K562 (cell line): ENCODE measurements at regions not wholly inside any gene's neighbourhood (a gene's known extent, or its start where the extent isn't known, plus 50 kb on each side); places are given as distances from the start of the nearest gene placed in this dataset.

Source experiments
- ATAC-seq: fragments of 200-7000 bp; cut with Tn5 transposase; 3 replicates; pipeline ENCODE4 v1.9.1; 2020; ENCODE audit warnings: moderate library complexity
- BruUV-seq: library from RNA; stranded (reverse); fragments of 400-500 nt; replicated peaks from 2 replicates; lab custom pipeline; 2021; lab: Mats Ljungman, UMichigan
- CTCF ChIA-PET: fragments of 300-600 bp; formaldehyde crosslinking; extraction: SDS; loops from one replicate; lab custom pipeline; 2021; ENCODE audit warnings: low intra/inter-chr PET ratio; lab: Yijun Ruan, JAX
- POLR2A ChIA-PET: fragments of 300-600, 350-650 bp; sonication (Branson Sonifier 250); formaldehyde crosslinking; extraction: SDS; loops from one replicate; lab custom pipeline; 2021; ENCODE audit warnings: antibody characterized with exemption, inconsistent platforms; lab: Yijun Ruan, JAX
- DNase-seq, 4 experiments: peaks; one replicate each; pipeline versions ENCODE4 v3.0.0 to v3.0.0-alpha.2; 2011 to 2018; ENCODE audit warnings: low spot score in 3 of 4, mixed read lengths in 3 of 4; ENCODE audit errors: extremely low read depth in 1 of 4
- FAIRE-seq: peaks from 2 replicates; lab custom pipeline; 2011; peaks lifted over from hg19 to GRCh38; lab: Jason Lieb, UNC
- H2AFZ ChIP-seq: 2 replicates; pipeline ENCODE4 v1.6.0; 2011; ENCODE audit warnings: low read depth, low read length, control low read depth, inconsistent platforms
- H3K27ac ChIP-seq: fragments of 200-600 bp; 3 replicates; pipeline ENCODE4 v1.8.0; 2011; ENCODE audit warnings: low read depth, mild to moderate bottlenecking, control low read depth, inconsistent platforms, low read length, moderate library complexity, mixed read lengths; ENCODE audit errors: extremely low read depth
- H3K27me3 ChIP-seq, 2 experiments: fragments of 300-600 bp in 1 of 2; 2 replicates in 1 of 2; 3 replicates in 1 of 2; pipeline versions ENCODE4 v1.6.0 to v1.8.0; 2011; ENCODE audit warnings: inconsistent platforms in 2 of 2, low read length in 2 of 2, mild to moderate bottlenecking in 1 of 2, mixed read lengths in 1 of 2, moderate library complexity in 1 of 2; ENCODE audit not compliant: control insufficient read depth in 2 of 2, insufficient read depth in 2 of 2
- H3K36me3 ChIP-seq: fragments of 300-600 bp; 3 replicates; pipeline ENCODE4 v1.8.0; 2011; ENCODE audit warnings: mild to moderate bottlenecking, low read length, inconsistent platforms; ENCODE audit not compliant: control insufficient read depth, insufficient read depth
- H3K4me1 ChIP-seq, 2 experiments: fragments of 200-600 bp in 1 of 2; replicated peaks in 1 of 2; 2 replicates in 1 of 2; 3 replicates in 1 of 2; pipeline versions ENCODE4 v1.5.1 to v1.8.0; 2011; ENCODE audit warnings: inconsistent platforms in 2 of 2, low read length in 2 of 2, mild to moderate bottlenecking in 1 of 2, mixed read lengths in 1 of 2, moderate library complexity in 1 of 2; ENCODE audit not compliant: control insufficient read depth in 2 of 2, insufficient read depth in 2 of 2
- H3K4me2 ChIP-seq: 2 replicates; pipeline ENCODE4 v1.6.1; 2011; ENCODE audit warnings: low read length, control low read depth, inconsistent platforms, mixed read lengths; ENCODE audit not compliant: insufficient read depth
- H3K4me3 ChIP-seq: fragments of 200-600 bp; sonication (generic), shearing (Covaris generic); 2 replicates; pipeline ENCODE4 v1.5.1; 2016; ENCODE audit warnings: control low read depth, inconsistent platforms
- H3K79me2 ChIP-seq: fragments of 200-600 bp; 3 replicates; pipeline ENCODE4 v1.8.0; 2011; ENCODE audit warnings: low read length, inconsistent platforms; ENCODE audit not compliant: control insufficient read depth, insufficient read depth
- H3K9ac ChIP-seq, 2 experiments: 2 replicates each; pipeline versions ENCODE4 v1.6.0 to v1.6.1; 2011; ENCODE audit warnings: low read depth in 2 of 2, low read length in 2 of 2, control low read depth in 1 of 2, inconsistent platforms in 1 of 2, mild to moderate bottlenecking in 1 of 2, mixed read lengths in 1 of 2; ENCODE audit not compliant: insufficient read depth in 1 of 2
- H3K9me1 ChIP-seq: one replicate; pipeline ENCODE4 v1.6.0; 2011; ENCODE audit warnings: inconsistent platforms, mild to moderate bottlenecking, low read length, moderate library complexity; ENCODE audit not compliant: control insufficient read depth, insufficient read depth
- H3K9me3 ChIP-seq: replicated peaks from 2 replicates; pipeline ENCODE4 v1.5.1; 2011; ENCODE audit warnings: low read depth, low read length, inconsistent platforms; ENCODE audit not compliant: control insufficient read depth, insufficient read depth
- H4K20me1 ChIP-seq: replicated peaks from 2 replicates; pipeline ENCODE4 v1.6.1; 2011; ENCODE audit warnings: low read length, inconsistent platforms, mixed read lengths; ENCODE audit not compliant: control insufficient read depth, insufficient read depth
- EGR1 ChIP-seq: fragments of 450-650 bp; conservative IDR thresholded peaks from 2 replicates; pipeline ENCODE4 v1.6.1; 2017; ENCODE audit warnings: mild to moderate bottlenecking
- HES1 ChIP-seq: fragments of 450-650 bp; IDR thresholded peaks from 2 replicates; pipeline ENCODE4 v1.6.1; 2016; ENCODE audit warnings: low read depth, mild to moderate bottlenecking, moderate library complexity
- L3MBTL2 ChIP-seq: fragments of 450-650 bp; IDR thresholded peaks from 2 replicates; pipeline ENCODE4 v1.6.1; 2016; ENCODE audit warnings: mild to moderate bottlenecking, moderate library complexity
- LCOR ChIP-seq: sonication (generic); formaldehyde crosslinking; IDR thresholded peaks from 2 replicates; pipeline ENCODE4 v1.8.0; 2022; ENCODE audit warnings: mild to moderate bottlenecking, missing genetic modification reagents
- MTA3 ChIP-seq: fragments of 450-650 bp; formaldehyde crosslinking; IDR thresholded peaks from 2 replicates; pipeline ENCODE4 v1.6.1; 2017; ENCODE audit warnings: mild to moderate bottlenecking, borderline replicate concordance
- PML ChIP-seq: IDR thresholded peaks from 2 replicates; pipeline ENCODE4 v1.6.1; 2012; ENCODE audit warnings: low read length, inconsistent platforms
- RB1 ChIP-seq: fragments of 450-650 bp; IDR thresholded peaks from 2 replicates; pipeline ENCODE4 v1.6.1; 2017; ENCODE audit warnings: low read depth, mild to moderate bottlenecking
- RUNX1 ChIP-seq: sonication (generic); IDR thresholded peaks from 2 replicates; pipeline ENCODE4 v1.6.1; 2016; ENCODE audit warnings: antibody characterized with exemption, low read depth
- SFPQ ChIP-seq: fragments of 200-400 bp; formaldehyde crosslinking; IDR thresholded peaks from 2 replicates; pipeline ENCODE4 v1.6.1; 2017; ENCODE audit warnings: mild to moderate bottlenecking, low read depth, low read length, moderate library complexity
- ZBTB17 ChIP-seq: fragments of 450-650 bp; formaldehyde crosslinking; IDR thresholded peaks from 2 replicates; pipeline ENCODE4 v1.4.0; 2020; ENCODE audit warnings: mild to moderate bottlenecking
- ZFP36 ChIP-seq: fragments of 150-350 bp; IDR thresholded peaks from 2 replicates; pipeline ENCODE4 v1.6.1; 2018; ENCODE audit warnings: low read length, low read depth; ENCODE audit not compliant: partially characterized antibody
- ZNF274 ChIP-seq: IDR thresholded peaks from 2 replicates; pipeline ENCODE4 v1.6.1; 2011; ENCODE audit warnings: low read depth, mild to moderate bottlenecking, low read length, moderate library complexity, borderline replicate concordance
- ZNF717 ChIP-seq: fragments of 250-450 bp; sonication (Bioruptor Pico); IDR thresholded peaks from 2 replicates; pipeline ENCODE4 v1.5.0; 2021
- ZNF740 ChIP-seq, 3 experiments: fragments of 200-800 bp in 1 of 3; sonication (Bioruptor generic) in 1 of 3; sonication (generic) in 1 of 3; formaldehyde crosslinking in 1 of 3; IDR thresholded peaks; 2 replicates each; pipeline versions ENCODE4 v1.6.1 to v1.8.0; 2016 to 2022; ENCODE audit warnings: mild to moderate bottlenecking in 2 of 3, missing compliant biosample characterization in 2 of 3, missing genetic modification characterization in 2 of 3, missing genetic modification reagents in 1 of 3
- WGBS: fragments of 100-300 bp; shearing (Covaris generic); methylation state at CpG from one replicate; pipeline ENCODE4 v1.1.6; 2016; ENCODE audit warnings: low coverage, mixed read lengths; ENCODE audit not compliant: insufficient coverage; ENCODE audit errors: missing lambda C conversion rate; 5-methylcytosine and 5-hydroxymethylcytosine counted together
- in situ Hi-C: fragments of 300-500 bp; cut with MboI; formaldehyde crosslinking; loops from 4 replicates; pipeline ENCODE4 v1.15.0; 2018; ENCODE audit warnings: inconsistent platforms, mixed read lengths
- intact Hi-C: fragments of 100-400 bp; cut with micrococcal nuclease; formaldehyde crosslinking; loops from 2 replicates; pipeline ENCODE4 v1.14.2; 2022

GRCh38 chr2:205937211-205937610, 148.8 kb downstream of the INO80D start:
- DNase-seq (no peak), ATAC-seq (no peak), FAIRE-seq (no peak)
- Histone ChIP-seq H3K27me3 (peaks cover 0 to 22% of the 10 kb centered on the region in 2 experiments; a peak in 2 of 5 replicates), H2AFZ (no peak overlapping the region), H3K9ac (no peak overlapping the region), H3K4me3 (no peak overlapping the region), H3K9me3 (no peaks in the 10 kb centered on the region), H3K79me2 (no peaks in the 10 kb centered on the region), H3K4me1 (no peaks in the 10 kb centered on the region; a peak in 1 of 5 replicates), H3K27ac (no peak overlapping the region), H4K20me1 (no peaks in the 10 kb centered on the region), H3K4me2 (no peak overlapping the region), H3K9me1 (no peaks in the 10 kb centered on the region), H3K36me3 (no peaks in the 10 kb centered on the region)
- in situ Hi-C loops (loop anchor here (25.0 kb wide), 1 partner anchor 1625 kb away; no protein-coding TSS in a partner anchor), intact Hi-C loops (no loop called here)
- WGBS: 0% methylated on average over 1 of the region's 1 CpG
- no peak for TF ChIP-seq ZBTB17 (CRISPR knock-in tag)
- BruUV-seq: no TSS peak
- ChIA-PET CTCF (no interaction called here), POLR2A (interaction anchor here (0.6 kb wide), 1 partner anchor 467 kb away, joined by 3 read pairs; no protein-coding TSS in a partner anchor)

GRCh38 chr2:205936446-205936845, 149.5 kb downstream of the INO80D start:
- Histone ChIP-seq H3K9ac (no peak overlapping the region), H3K4me3 (no peak overlapping the region), H3K27me3 (peaks cover 0 to 15% of the 10 kb centered on the region in 2 experiments; a peak in 2 of 5 replicates), H3K9me1 (no peaks in the 10 kb centered on the region), H3K79me2 (no peaks in the 10 kb centered on the region), H3K36me3 (no peaks in the 10 kb centered on the region), H3K4me1 (no peaks in the 10 kb centered on the region; a peak in 1 of 5 replicates), H3K4me2 (no peak overlapping the region), H4K20me1 (no peaks in the 10 kb centered on the region), H3K9me3 (no peaks in the 10 kb centered on the region), H2AFZ (no peak overlapping the region), H3K27ac (no peak overlapping the region)
- WGBS: 9% methylated on average over 9 of the region's 10 CpGs
- POLR2A ChIA-PET: no interaction called here
- no peak for DNase-seq
- in situ Hi-C loops (loop anchor here (25.0 kb wide), 1 partner anchor 1624 kb away; no protein-coding TSS in a partner anchor), intact Hi-C loops (no loop called here)
- CTCF ChIA-PET: no interaction called here
- BruUV-seq: no TSS peak
- no peak for FAIRE-seq
- ATAC-seq: no peak
- TF ChIP-seq L3MBTL2 (no peak), RUNX1 (no peak), SFPQ (no peak), HES1 (no peak), MTA3 (no peak), PML (no peak), RB1 (no peak), ZNF717 (CRISPR knock-in tag) (no peak), ZNF740 (CRISPR knock-in tag; IDR thresholded peaks at IDR 0.05) (no peak), ZNF740 (tag; IDR thresholded peaks at IDR 0.05) (no peak), LCOR (CRISPR knock-in tag) (no peak), ZFP36 (no peak), ZNF274 (no peak), EGR1 (no peak)
